ENCODE measurements at regions not wholly inside any gene's neighbourhood (a gene's known extent, or its start where the extent isn't known, plus 50 kb on each side); places are given as distances from the start of the nearest gene placed in this dataset.

DNA sequence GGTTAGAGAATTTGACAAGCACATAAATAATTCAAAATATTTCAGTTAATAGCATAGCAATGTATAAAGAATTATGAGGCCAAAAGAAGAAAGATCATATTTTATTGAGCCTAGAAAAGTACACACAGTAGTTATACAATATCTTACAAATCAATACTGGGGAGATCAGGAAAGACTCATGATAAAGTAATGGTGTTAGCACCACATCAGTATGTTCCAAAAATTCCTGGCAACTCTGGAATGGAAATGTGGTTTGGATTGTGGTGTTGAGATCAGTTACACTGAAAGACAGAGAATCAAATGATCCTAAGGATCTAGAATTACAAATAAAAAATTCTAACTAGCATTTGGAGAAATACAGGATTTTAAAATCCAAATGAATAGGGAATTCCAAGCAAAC is 420.5 kb upstream of the CNTNAP2 start:
- Mint-ChIP-seq H3K9me3 (ENCODE audit: unreplicated experiment) (no peaks in the 10 kb centered on the region), H3K36me3 (ENCODE audit: unreplicated experiment) (no peaks in the 10 kb centered on the region), H3K4me3 (ENCODE audit: unreplicated experiment) (no peak overlapping the region), H3K27ac (ENCODE audit: unreplicated experiment) (no peak overlapping the region), H3K4me1 (ENCODE audit: low read depth, unreplicated experiment) (no peaks in the 10 kb centered on the region), H3K27me3 (ENCODE audit: unreplicated experiment) (no peaks in the 10 kb centered on the region)
- TF ChIP-seq, protein P1, sequence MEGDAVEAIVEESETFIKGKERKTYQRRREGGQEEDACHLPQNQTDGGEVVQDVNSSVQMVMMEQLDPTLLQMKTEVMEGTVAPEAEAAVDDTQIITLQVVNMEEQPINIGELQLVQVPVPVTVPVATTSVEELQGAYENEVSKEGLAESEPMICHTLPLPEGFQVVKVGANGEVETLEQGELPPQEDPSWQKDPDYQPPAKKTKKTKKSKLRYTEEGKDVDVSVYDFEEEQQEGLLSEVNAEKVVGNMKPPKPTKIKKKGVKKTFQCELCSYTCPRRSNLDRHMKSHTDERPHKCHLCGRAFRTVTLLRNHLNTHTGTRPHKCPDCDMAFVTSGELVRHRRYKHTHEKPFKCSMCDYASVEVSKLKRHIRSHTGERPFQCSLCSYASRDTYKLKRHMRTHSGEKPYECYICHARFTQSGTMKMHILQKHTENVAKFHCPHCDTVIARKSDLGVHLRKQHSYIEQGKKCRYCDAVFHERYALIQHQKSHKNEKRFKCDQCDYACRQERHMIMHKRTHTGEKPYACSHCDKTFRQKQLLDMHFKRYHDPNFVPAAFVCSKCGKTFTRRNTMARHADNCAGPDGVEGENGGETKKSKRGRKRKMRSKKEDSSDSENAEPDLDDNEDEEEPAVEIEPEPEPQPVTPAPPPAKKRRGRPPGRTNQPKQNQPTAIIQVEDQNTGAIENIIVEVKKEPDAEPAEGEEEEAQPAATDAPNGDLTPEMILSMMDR (IDR thresholded peaks at IDR 0.05; ENCODE audit: partially characterized antibody, unreplicated experiment) = no peak
- no peak for DNase-seq

DNA sequence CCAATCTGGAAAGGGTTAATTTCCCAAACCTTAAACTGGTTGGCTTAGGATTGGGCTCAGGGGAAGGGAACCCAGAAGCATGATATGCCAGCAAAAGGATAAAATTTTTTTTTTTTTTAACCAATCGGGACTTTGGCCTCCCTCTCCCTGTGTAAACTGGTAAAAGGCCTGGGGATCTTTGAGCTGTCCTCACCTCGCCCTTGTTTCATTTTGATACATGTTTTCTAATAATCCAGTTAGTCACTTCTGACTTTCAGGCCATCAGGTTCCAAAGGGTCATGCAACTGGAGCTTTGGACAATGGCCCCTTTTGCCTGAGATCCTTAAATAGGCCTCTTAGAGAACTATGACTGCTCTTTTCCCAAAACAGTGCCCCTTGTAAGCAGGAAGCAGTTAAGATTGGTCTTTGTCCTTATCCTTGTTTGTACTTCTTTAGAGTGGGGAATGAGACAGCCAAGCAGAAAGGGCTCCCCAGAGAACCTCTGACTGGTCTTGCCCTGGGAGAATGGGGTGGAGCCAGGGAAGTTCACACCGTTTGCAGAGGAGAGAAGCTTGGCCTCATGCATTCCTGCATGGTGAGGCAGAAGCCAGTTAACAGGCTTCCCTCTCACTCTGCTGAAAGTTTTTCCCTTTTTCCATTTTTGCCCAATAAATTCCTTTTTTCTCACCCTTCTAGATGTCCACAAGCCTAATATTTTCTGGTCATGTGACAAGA is 424.2 kb upstream of the CNTNAP2 start:
- Mint-ChIP-seq H3K4me3 (ENCODE audit: unreplicated experiment) (no peak overlapping the region), H3K27ac (ENCODE audit: unreplicated experiment) (no peak overlapping the region), H3K9me3 (ENCODE audit: unreplicated experiment) (no peaks in the 10 kb centered on the region), H3K36me3 (ENCODE audit: unreplicated experiment) (no peaks in the 10 kb centered on the region), H3K27me3 (ENCODE audit: unreplicated experiment) (no peaks in the 10 kb centered on the region), H3K4me1 (ENCODE audit: low read depth, unreplicated experiment) (no peaks in the 10 kb centered on the region)
- no peak for DNase-seq
- TF ChIP-seq, protein P1 (IDR thresholded peaks at IDR 0.05; ENCODE audit: partially characterized antibody, unreplicated experiment) = no peak

DNA sequence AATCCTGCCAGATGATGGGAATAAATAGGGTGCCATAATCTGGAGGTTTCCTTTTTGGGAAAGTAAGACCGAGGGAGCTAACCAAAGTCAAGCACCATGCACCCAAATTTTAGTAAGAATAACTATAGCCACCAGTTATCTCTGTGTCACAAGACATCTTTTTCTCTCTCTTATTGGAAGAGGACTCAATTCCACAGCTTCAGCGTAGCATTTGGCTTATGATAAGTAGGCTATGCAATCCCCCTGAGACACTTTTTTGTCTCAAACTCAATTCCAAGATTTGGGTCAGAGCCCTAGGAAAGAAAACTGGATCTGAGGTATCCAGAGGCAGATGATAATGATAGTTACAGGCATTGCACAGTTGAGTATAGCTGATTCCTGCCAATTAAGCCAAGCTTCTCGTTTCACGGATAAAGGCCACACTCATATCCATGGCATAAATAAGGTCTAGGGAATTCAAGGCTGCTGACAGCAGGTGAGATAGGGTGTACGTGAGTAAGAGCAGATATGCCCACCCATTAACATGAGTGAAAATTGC is 425.2 kb upstream of the CNTNAP2 start:
- Mint-ChIP-seq H3K27me3 (ENCODE audit: unreplicated experiment) (no peaks in the 10 kb centered on the region), H3K4me1 (ENCODE audit: low read depth, unreplicated experiment) (no peaks in the 10 kb centered on the region), H3K4me3 (ENCODE audit: unreplicated experiment) (no peak overlapping the region), H3K36me3 (ENCODE audit: unreplicated experiment) (no peaks in the 10 kb centered on the region), H3K9me3 (ENCODE audit: unreplicated experiment) (no peaks in the 10 kb centered on the region), H3K27ac (ENCODE audit: unreplicated experiment) (no peak overlapping the region)
- DNase-seq = no peak
- TF ChIP-seq, protein P1 (IDR thresholded peaks at IDR 0.05; ENCODE audit: partially characterized antibody, unreplicated experiment) = no peak

DNA sequence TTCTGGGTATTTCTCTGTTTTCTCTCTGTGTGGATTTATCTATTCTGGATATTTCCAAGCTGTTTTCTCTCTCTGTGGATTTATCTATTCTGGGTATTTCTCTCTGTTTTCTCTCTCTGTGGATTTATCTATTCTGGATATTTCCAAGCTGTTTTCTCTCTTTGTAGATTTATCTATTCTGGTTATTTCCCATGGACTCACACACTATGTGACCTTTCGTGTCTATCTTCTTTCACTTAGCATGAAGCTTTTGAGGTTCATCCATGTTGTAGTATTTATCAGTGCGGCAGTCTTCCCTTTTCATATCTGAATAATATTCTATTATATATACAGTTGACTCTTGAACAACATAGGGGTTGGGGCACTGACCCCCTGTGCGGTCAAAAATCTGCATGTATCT is 435.0 kb upstream of the CNTNAP2 start:
- Mint-ChIP-seq H3K27me3 (ENCODE audit: unreplicated experiment) (no peaks in the 10 kb centered on the region), H3K9me3 (ENCODE audit: unreplicated experiment) (no peaks in the 10 kb centered on the region), H3K4me1 (ENCODE audit: low read depth, unreplicated experiment) (no peaks in the 10 kb centered on the region), H3K36me3 (ENCODE audit: unreplicated experiment) (no peaks in the 10 kb centered on the region), H3K27ac (ENCODE audit: unreplicated experiment) (no peak overlapping the region), H3K4me3 (ENCODE audit: unreplicated experiment) (no peak overlapping the region)
- TF ChIP-seq, protein P1 (IDR thresholded peaks at IDR 0.05; ENCODE audit: partially characterized antibody, unreplicated experiment) = no peak
- no peak for DNase-seq

DNA sequence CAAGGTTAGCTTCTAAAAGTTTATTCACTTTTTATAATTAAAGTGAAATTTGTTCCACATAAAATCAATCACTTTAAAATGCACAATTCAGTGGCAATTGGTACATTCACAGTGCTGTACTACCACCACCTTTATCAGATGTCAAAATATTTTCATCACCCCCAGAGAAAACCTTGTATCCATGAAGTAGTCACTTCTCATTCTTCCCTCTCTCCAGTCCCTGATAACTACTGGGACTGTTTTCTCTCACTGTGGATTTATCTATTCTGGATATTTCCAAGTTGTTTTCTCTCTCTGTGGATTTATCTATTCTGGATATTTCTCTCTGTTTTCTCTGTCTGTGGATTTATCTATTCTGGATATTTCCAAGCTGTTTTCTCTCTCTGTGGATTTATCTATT is 435.4 kb upstream of the CNTNAP2 start:
- H3K4me1 Mint-ChIP-seq (ENCODE audit: low read depth, unreplicated experiment) = no peaks in the 10 kb centered on the region
- DNase-seq = no peak
- no peak overlapping the region for H3K4me3 Mint-ChIP-seq (ENCODE audit: unreplicated experiment)
- no peaks in the 10 kb centered on the region for H3K27me3 Mint-ChIP-seq (ENCODE audit: unreplicated experiment)
- no peaks in the 10 kb centered on the region for H3K36me3 Mint-ChIP-seq (ENCODE audit: unreplicated experiment)
- H3K9me3 Mint-ChIP-seq (ENCODE audit: unreplicated experiment) = no peaks in the 10 kb centered on the region
- TF ChIP-seq, protein P1 (IDR thresholded peaks at IDR 0.05; ENCODE audit: partially characterized antibody, unreplicated experiment) = no peak
- H3K27ac Mint-ChIP-seq (ENCODE audit: unreplicated experiment) = no peak overlapping the region
